GM06990 (cell line): ENCODE measurements at regions not wholly inside any gene's neighbourhood (a gene's known extent, or its start where the extent isn't known, plus 50 kb on each side); places are given as distances from the start of the nearest gene placed in this dataset.

Experiments used
- DNase-seq: peaks from one replicate; pipeline ENCODE4 v3.0.0-alpha.2; 2011; ENCODE audit not compliant: insufficient read length; ENCODE audit errors: extremely low read depth
- H3K27me3 ChIP-seq: replicated peaks from 2 replicates; pipeline ENCODE4 v1.6.0; 2011; ENCODE audit warnings: low read length; ENCODE audit not compliant: control insufficient read depth, insufficient read depth
- H3K36me3 ChIP-seq: 2 replicates; pipeline ENCODE4 v1.5.1; 2011; ENCODE audit warnings: low read length; ENCODE audit not compliant: control insufficient read depth, insufficient read depth
- H3K4me3 ChIP-seq: replicated peaks from 2 replicates; pipeline ENCODE4 v1.5.1; 2011; ENCODE audit warnings: low read depth, mild to moderate bottlenecking, control low read depth, low read length
- CTCF ChIP-seq: IDR thresholded peaks from 2 replicates; pipeline ENCODE4 v1.5.1; 2011; ENCODE audit warnings: low read length, control low read depth, mild to moderate bottlenecking, inconsistent platforms; ENCODE audit not compliant: insufficient read depth, poor library complexity, severe bottlenecking

- no peak overlapping the region for H3K4me3 ChIP-seq
- H3K27me3 ChIP-seq: no peaks in the 10 kb centered on the region
- no peak for TF ChIP-seq CTCF
- DNase-seq: no peak
- H3K36me3 ChIP-seq: no peaks in the 10 kb centered on the region
Measured at GRCh38 chr17:63369233-63369632, 76.9 kb downstream of the CYB561 start.

- no peaks in the 10 kb centered on the region for H3K36me3 ChIP-seq
- no peak overlapping the region for H3K4me3 ChIP-seq
- no peak for DNase-seq
- no peak for TF ChIP-seq CTCF
- no peaks in the 10 kb centered on the region for H3K27me3 ChIP-seq
Measured at GRCh38 chr17:63370696-63371095, 75.4 kb downstream of the CYB561 start.

- no peak overlapping the region for H3K4me3 ChIP-seq
Measured at GRCh38 chr17:63376949-63377348, 69.2 kb downstream of the CYB561 start.

GRCh38 chr17:63378411-63379375, 67.4 kb downstream of the CYB561 start:
- Histone ChIP-seq H3K27me3 (no peaks in the 10 kb centered on the region), H3K36me3 (no peaks in the 10 kb centered on the region), H3K4me3 (no peak overlapping the region)
- no peak for TF ChIP-seq CTCF
- no peak for DNase-seq

More at GRCh38 chr17:63376949-63377348, 69.2 kb downstream of the CYB561 start:
- no peaks in the 10 kb centered on the region for H3K36me3 ChIP-seq
- no peak for DNase-seq
- H3K27me3 ChIP-seq: no peaks in the 10 kb centered on the region
- no peak for TF ChIP-seq CTCF

- H3K36me3 ChIP-seq: no peaks in the 10 kb centered on the region
- no peaks in the 10 kb centered on the region for H3K27me3 ChIP-seq
- DNase-seq: no peak
- no peak for TF ChIP-seq CTCF
- H3K4me3 ChIP-seq: no peak overlapping the region
Measured at GRCh38 chr17:63379636-63380035, 66.5 kb downstream of the CYB561 start.
